ENCODE measurements at regions not wholly inside any gene's neighbourhood (a gene's known extent, or its start where the extent isn't known, plus 50 kb on each side); places are given as distances from the start of the nearest gene placed in this dataset.

- H3K79me1 ChIP-seq (ENCODE audit: insufficient read depth, low read depth, low read length, poor library complexity, severe bottlenecking), result no peaks in the 10 kb centered on the region
- no peak overlapping the region for H3K14ac ChIP-seq (ENCODE audit: insufficient read depth, low read length)
- DNase-seq, result no peak
- no peak overlapping the region for H2BK120ac ChIP-seq (ENCODE audit: low read depth, low read length, poor library complexity, severe bottlenecking)
- WGBS (ENCODE audit: extremely low coverage, insufficient read length, low lambda C conversion rate), result no CpG with 5 or more reads among the region's 2 CpGs
- no peak overlapping the region for H3K27ac Mint-ChIP-seq
- H3K36me3 Mint-ChIP-seq (ENCODE audit: insufficient read depth in 1 of 3, low read depth in 3 of 3), result no peaks in the 10 kb centered on the region
- no peak overlapping the region for H2BK5ac ChIP-seq (ENCODE audit: insufficient read length, low read length)
- H3K27me3 ChIP-seq (ENCODE audit: insufficient read depth, low read length), result no peaks in the 10 kb centered on the region
- H3K23me2 ChIP-seq (ENCODE audit: insufficient read length, low read depth, low read length, poor library complexity, severe bottlenecking), result no peaks in the 10 kb centered on the region
- no peak overlapping the region for H4K91ac ChIP-seq (ENCODE audit: insufficient read length, low read depth, low read length)
- H3K9me3 ChIP-seq (ENCODE audit: control insufficient read depth, low read depth, low read length), result no peaks in the 10 kb centered on the region
- no peak overlapping the region for H3K56ac ChIP-seq (ENCODE audit: insufficient read length, low read depth, low read length)
- H4K5ac ChIP-seq (ENCODE audit: insufficient read length, low read depth, low read length), result no peak overlapping the region
- H3K27me3 Mint-ChIP-seq (ENCODE audit: low read depth), result no peaks in the 10 kb centered on the region; the same call in 1 of the 2 replicates
- H3K18ac ChIP-seq (ENCODE audit: insufficient read length, low read depth, low read length), result no peak overlapping the region
- no peak overlapping the region for H3K4me2 ChIP-seq (ENCODE audit: insufficient read depth, insufficient read length, low read length)
- no peak for TF ChIP-seq CTCF (conservative IDR thresholded peaks at IDR 0.05)
- no peaks in the 10 kb centered on the region for H3K9me3 Mint-ChIP-seq
- no peak overlapping the region for H3K4ac ChIP-seq (ENCODE audit: low read depth, low read length)
- no peak overlapping the region for H2BK15ac ChIP-seq (ENCODE audit: low read depth, low read length)
- H3K4me1 Mint-ChIP-seq, result peaks cover 0 to 2% of the 10 kb centered on the region in 2 experiments; a peak in 1 of 4 replicates
- no peaks in the 10 kb centered on the region for H4K20me1 ChIP-seq (ENCODE audit: control insufficient read depth, insufficient read depth, insufficient read length)
- no peak overlapping the region for H2BK12ac ChIP-seq (ENCODE audit: insufficient read length, low read depth, low read length)
- no peak overlapping the region for H3K27ac ChIP-seq (ENCODE audit: insufficient read length, low read depth, low read length)
- H3K4me1 ChIP-seq (ENCODE audit: insufficient read depth, low read length), result no peaks in the 10 kb centered on the region
- no peak overlapping the region for H4K8ac ChIP-seq (replicated peaks; ENCODE audit: insufficient read length, low read depth, low read length)
- no peak overlapping the region for H3K4me3 Mint-ChIP-seq
- no peak overlapping the region for H3K23ac ChIP-seq (ENCODE audit: insufficient read length, low read depth, low read length)
- H3K79me2 ChIP-seq (ENCODE audit: insufficient read depth, low read length), result no peaks in the 10 kb centered on the region
- H3T11ph ChIP-seq (ENCODE audit: low read length), result no peak overlapping the region
- H2AK5ac ChIP-seq (ENCODE audit: insufficient read length, low read length), result no peak overlapping the region
- no peak overlapping the region for H3K9ac ChIP-seq (ENCODE audit: extremely low read depth, insufficient read length, low read length)
- H2BK20ac ChIP-seq (ENCODE audit: low read depth, low read length, poor library complexity, severe bottlenecking), result no peak overlapping the region
- H2AFZ ChIP-seq (ENCODE audit: low read length), result no peak overlapping the region
These were observed 620.3 kb downstream of the CCSER2 start for GRCh38 chr10:84948644-84949043.

Measured in H9 (cell line).